ENCODE measurements at regions not wholly inside any gene's neighbourhood (a gene's known extent, or its start where the extent isn't known, plus 50 kb on each side); places are given as distances from the start of the nearest gene placed in this dataset.

DNA sequence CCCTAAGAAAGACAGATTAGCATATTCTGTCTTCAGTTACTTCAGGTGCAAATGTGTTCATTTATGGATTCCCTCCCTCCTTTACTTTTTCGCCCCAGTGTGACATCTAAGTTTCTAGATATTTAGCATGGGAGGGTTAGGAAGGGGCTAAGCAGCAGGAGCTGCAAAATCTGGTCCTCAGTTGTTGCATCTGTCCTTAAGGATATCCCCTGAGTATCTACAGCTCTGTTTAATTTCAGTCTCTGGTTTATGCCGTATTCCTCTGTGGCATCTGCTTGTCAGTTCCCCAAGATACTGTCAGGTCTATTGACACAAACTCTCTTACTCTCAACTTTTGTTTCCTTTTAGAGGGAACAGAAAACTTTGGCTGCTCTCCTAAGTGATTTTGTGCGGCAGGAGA is 754.6 kb upstream of the MAP3K7 start:
- Histone ChIP-seq H3K9me3 (ENCODE audit: low read length) (no peaks in the 10 kb centered on the region), H3K27ac (ENCODE audit: low read length) (no peak overlapping the region), H3F3A (ENCODE audit: insufficient read depth, low read length, poor library complexity, severe bottlenecking) (no peaks in the 10 kb centered on the region), H3K9ac (ENCODE audit: low read length) (no peak overlapping the region), H3K9me2 (ENCODE audit: insufficient read depth, low read length) (no peaks in the 10 kb centered on the region), H3K79me2 (replicated peaks; ENCODE audit: insufficient read depth, low read length) (no peaks in the 10 kb centered on the region), H3K36me3 (ENCODE audit: insufficient read depth, low read length) (no peaks in the 10 kb centered on the region), H4K20me1 (ENCODE audit: insufficient read depth) (no peaks in the 10 kb centered on the region), H2AFZ (ENCODE audit: low read depth, low read length) (no peak overlapping the region), H3K4me3 (ENCODE audit: low read length) (no peak overlapping the region), H3K27me3 (ENCODE audit: insufficient read depth, low read depth, low read length) (no peaks in the 10 kb centered on the region), H3K4me2 (ENCODE audit: low read length) (no peak overlapping the region)
- TF ChIP-seq CTCF (IDR thresholded peaks at IDR 0.05; ENCODE audit: poor library complexity, severe bottlenecking) (no peak), RAD21 (conservative IDR thresholded peaks at IDR 0.05) (no peak), TAF1 (IDR thresholded peaks at IDR 0.05; ENCODE audit: low read depth) (no peak)

DNA sequence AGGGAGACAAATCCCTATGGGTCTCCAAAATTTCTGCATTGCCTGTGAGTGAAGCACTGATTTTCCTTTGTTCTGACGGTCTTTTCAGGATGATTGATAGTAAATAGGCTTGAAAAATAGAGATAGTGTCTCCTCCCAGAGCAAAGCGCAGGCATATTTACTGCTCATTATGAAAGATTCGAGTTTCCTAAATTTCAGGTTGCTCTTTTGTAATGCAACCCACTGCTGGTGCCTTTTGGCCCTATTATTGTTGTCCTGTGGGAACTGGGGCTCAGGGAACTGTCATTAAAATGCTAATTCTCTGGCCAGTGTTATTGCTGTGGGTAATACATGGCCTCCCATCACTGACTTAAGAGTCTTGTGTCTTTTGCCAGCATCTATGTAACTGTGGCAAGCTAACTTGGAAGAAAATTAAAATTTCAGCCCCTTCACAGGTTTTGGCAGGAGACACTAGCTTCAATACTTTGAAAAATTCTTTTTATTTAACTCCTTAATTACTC is 754.1 kb upstream of the MAP3K7 start:
- Histone ChIP-seq H3K9ac (ENCODE audit: low read length) (no peak overlapping the region), H3K27ac (ENCODE audit: low read length) (no peak overlapping the region), H3K9me2 (ENCODE audit: insufficient read depth, low read length) (no peaks in the 10 kb centered on the region), H3K27me3 (ENCODE audit: insufficient read depth, low read depth, low read length) (no peaks in the 10 kb centered on the region), H3K9me3 (ENCODE audit: low read length) (no peaks in the 10 kb centered on the region), H4K20me1 (ENCODE audit: insufficient read depth) (no peaks in the 10 kb centered on the region), H3K4me3 (ENCODE audit: low read length) (no peak overlapping the region), H3K4me2 (ENCODE audit: low read length) (no peak overlapping the region), H2AFZ (ENCODE audit: low read depth, low read length) (no peak overlapping the region), H3K79me2 (replicated peaks; ENCODE audit: insufficient read depth, low read length) (no peaks in the 10 kb centered on the region), H3F3A (ENCODE audit: insufficient read depth, low read length, poor library complexity, severe bottlenecking) (no peaks in the 10 kb centered on the region), H3K36me3 (ENCODE audit: insufficient read depth, low read length) (no peaks in the 10 kb centered on the region)
- TF ChIP-seq EP300 (conservative IDR thresholded peaks at IDR 0.05; ENCODE audit: poor library complexity, severe bottlenecking) (no peak), CTCF (IDR thresholded peaks at IDR 0.05; ENCODE audit: poor library complexity, severe bottlenecking) (no peak), RAD21 (conservative IDR thresholded peaks at IDR 0.05) (no peak), MXI1 (conservative IDR thresholded peaks at IDR 0.05; ENCODE audit: poor library complexity, severe bottlenecking) (no peak), REST (IDR thresholded peaks at IDR 0.05; ENCODE audit: borderline replicate concordance) (no peak), POLR2AphosphoS5 (IDR thresholded peaks at IDR 0.05) (no peak), SMC3 (conservative IDR thresholded peaks at IDR 0.05; ENCODE audit: poor library complexity) (no peak), TAF1 (IDR thresholded peaks at IDR 0.05; ENCODE audit: low read depth) (no peak), EZH2 (IDR thresholded peaks at IDR 0.05; ENCODE audit: borderline replicate concordance, insufficient read depth, low read length, poor library complexity, severe bottlenecking) (no peak)
